ENCODE measurements at regions not wholly inside any gene's neighbourhood (a gene's known extent, or its start where the extent isn't known, plus 50 kb on each side); places are given as distances from the start of the nearest gene placed in this dataset.

GRCh38 chr14:71169861-71170260, 262.6 kb downstream of the PCNX1 start:
- no peak overlapping the region for H3K27ac ChIP-seq
- H3K4me3 ChIP-seq: no peak overlapping the region
- DNase-seq (ENCODE audit: low spot score): no peak
- no peaks in the 10 kb centered on the region for H3K4me1 ChIP-seq (ENCODE audit: control insufficient read depth in 1 of 2, low read depth in 2 of 2)
- H3K36me3 ChIP-seq: no peaks in the 10 kb centered on the region
- H3K9me3 ChIP-seq: no peaks in the 10 kb centered on the region
- no peaks in the 10 kb centered on the region for H3K27me3 ChIP-seq (replicated peaks; ENCODE audit: insufficient read depth)
- no peak for ATAC-seq (ENCODE audit: insufficient number of reproducible peaks, low FRiP score, low read depth)
- TF ChIP-seq CTCF (IDR thresholded peaks at IDR 0.05): no peak

GRCh38 chr14:71175491-71175890, 268.2 kb downstream of the PCNX1 start:
- Histone ChIP-seq H3K9me3 (no peaks in the 10 kb centered on the region), H3K36me3 (no peaks in the 10 kb centered on the region), H3K4me3 (no peak overlapping the region), H3K27me3 (replicated peaks; ENCODE audit: insufficient read depth) (no peaks in the 10 kb centered on the region), H3K27ac (no peak overlapping the region), H3K4me1 (ENCODE audit: control insufficient read depth in 1 of 2, low read depth in 2 of 2) (no peaks in the 10 kb centered on the region)
- no peak for ATAC-seq (ENCODE audit: insufficient number of reproducible peaks, low FRiP score, low read depth)
- TF ChIP-seq CTCF (IDR thresholded peaks at IDR 0.05): no peak
- DNase-seq (ENCODE audit: low spot score): no peak

GRCh38 chr14:71179066-71179465, 271.8 kb downstream of the PCNX1 start:
- ATAC-seq (ENCODE audit: insufficient number of reproducible peaks, low FRiP score, low read depth) (no peak), DNase-seq (ENCODE audit: low spot score) (no peak)
- TF ChIP-seq CTCF (IDR thresholded peaks at IDR 0.05): no peak
- H3K4me3 ChIP-seq: no peak overlapping the region
- H3K4me1 ChIP-seq (ENCODE audit: control insufficient read depth in 1 of 2, low read depth in 2 of 2): no peaks in the 10 kb centered on the region
- H3K27me3 ChIP-seq (replicated peaks; ENCODE audit: insufficient read depth): no peaks in the 10 kb centered on the region
- H3K36me3 ChIP-seq: no peaks in the 10 kb centered on the region
- no peaks in the 10 kb centered on the region for H3K9me3 ChIP-seq
- H3K27ac ChIP-seq: no peak overlapping the region

GRCh38 chr14:71180397-71180796, 273.1 kb downstream of the PCNX1 start:
- Histone ChIP-seq H3K4me3 (no peak overlapping the region), H3K4me1 (ENCODE audit: control insufficient read depth in 1 of 2, low read depth in 2 of 2) (no peaks in the 10 kb centered on the region), H3K36me3 (no peaks in the 10 kb centered on the region), H3K27ac (no peak overlapping the region), H3K27me3 (replicated peaks; ENCODE audit: insufficient read depth) (no peaks in the 10 kb centered on the region), H3K9me3 (no peaks in the 10 kb centered on the region)
- ATAC-seq (ENCODE audit: insufficient number of reproducible peaks, low FRiP score, low read depth) (no peak), DNase-seq (ENCODE audit: low spot score) (no peak)
- no peak for TF ChIP-seq CTCF (IDR thresholded peaks at IDR 0.05)

GRCh38 chr14:71181215-71182003, 274.1 kb downstream of the PCNX1 start:
- ATAC-seq (ENCODE audit: insufficient number of reproducible peaks, low FRiP score, low read depth): no peak
- H3K27me3 ChIP-seq (replicated peaks; ENCODE audit: insufficient read depth): no peaks in the 10 kb centered on the region
- H3K36me3 ChIP-seq: no peaks in the 10 kb centered on the region
- H3K4me1 ChIP-seq (ENCODE audit: control insufficient read depth in 1 of 2, low read depth in 2 of 2): no peaks in the 10 kb centered on the region
- no peak overlapping the region for H3K4me3 ChIP-seq
- no peaks in the 10 kb centered on the region for H3K9me3 ChIP-seq
- TF ChIP-seq CTCF (IDR thresholded peaks at IDR 0.05): no peak
- H3K27ac ChIP-seq: no peak overlapping the region
- DNase-seq (ENCODE audit: low spot score): no peak
